Heart left ventricle (tissue), 13 donors: ENCODE measurements at regions not wholly inside any gene's neighbourhood (a gene's known extent, or its start where the extent isn't known, plus 50 kb on each side); places are given as distances from the start of the nearest gene placed in this dataset.

Experiments
- POLR2A ChIP-seq, 2 donors: fragments of 450-650 bp; IDR thresholded peaks; one replicate each; pipeline ENCODE4 v1.6.1; 2017; ENCODE audit warnings: antibody characterized with exemption in 2 of 2, mild to moderate bottlenecking in 2 of 2, moderate library complexity in 2 of 2
- TF ChIP-seq, protein P1 (sequence below), 12 donors: fragments of 200-600 bp; sonication (generic) in 4 of 12; IDR thresholded peaks; one replicate each; pipeline versions ENCODE4 v1.5.0 to v1.8.0; 2018 to 2022; ENCODE audit warnings: antibody characterized with exemption in 12 of 12, mild to moderate bottlenecking in 5 of 12
- donor health status: ischemic (EF 13 %, LVEDD 7.1; RV severe dilation, severe dysfunction).
- donor health status: DM: no; HTN: yes; CAD: no.
- donor health status: DM: no; HTN: no; CAD: no.
- donor health status: ischemic (EF 25% LVEDD 6.9; RV normal size, moderate dysfunction).
- donor health status: ischemic (EF 25% LVEDD 5.7; RV mildly dilated, moderate dysfunction).
- donor health status: ischemic (EF 35%, LVEDD 5.7; RV mildly dilated, moderate dysfunction).
- donor health status: nonischemic (EF 11% LVEDD 7.7; RV severe dilation, severe dysfunction).
- donor health status: DM: yes; HTN: yes; CAD: no.
- donor health status: PGD.
- donor health status: ischemic (EF 29% LVEDD 5.4; RV normal size, mild dysfunction).
- donor health status: nonischemic (EF 23%, LVEDD 6.1; RV moderate dilation, normal function).

DNA sequence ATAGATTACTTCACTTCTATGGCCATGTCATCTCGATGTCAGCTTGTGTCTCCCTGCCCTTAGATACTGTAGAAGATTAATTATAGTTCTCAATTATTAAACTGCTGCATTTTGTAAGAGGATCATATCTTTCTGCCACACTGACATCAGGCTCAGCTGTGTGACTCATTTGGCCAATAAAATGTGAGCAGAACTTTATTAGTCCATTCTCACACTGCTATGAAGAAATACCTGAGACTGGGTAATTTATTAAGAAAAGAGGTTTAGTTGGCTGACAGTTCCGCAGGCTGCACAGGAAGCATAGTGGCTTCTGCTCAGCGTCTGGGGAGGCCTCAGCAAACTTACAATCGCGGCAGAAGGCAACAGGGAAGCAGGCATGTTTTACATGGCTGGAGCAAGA lies 290.4 kb downstream of the RAD51AP2 start:
- no peak for TF ChIP-seq POLR2A (IDR thresholded peaks at IDR 0.05)
- TF ChIP-seq, protein P1, sequence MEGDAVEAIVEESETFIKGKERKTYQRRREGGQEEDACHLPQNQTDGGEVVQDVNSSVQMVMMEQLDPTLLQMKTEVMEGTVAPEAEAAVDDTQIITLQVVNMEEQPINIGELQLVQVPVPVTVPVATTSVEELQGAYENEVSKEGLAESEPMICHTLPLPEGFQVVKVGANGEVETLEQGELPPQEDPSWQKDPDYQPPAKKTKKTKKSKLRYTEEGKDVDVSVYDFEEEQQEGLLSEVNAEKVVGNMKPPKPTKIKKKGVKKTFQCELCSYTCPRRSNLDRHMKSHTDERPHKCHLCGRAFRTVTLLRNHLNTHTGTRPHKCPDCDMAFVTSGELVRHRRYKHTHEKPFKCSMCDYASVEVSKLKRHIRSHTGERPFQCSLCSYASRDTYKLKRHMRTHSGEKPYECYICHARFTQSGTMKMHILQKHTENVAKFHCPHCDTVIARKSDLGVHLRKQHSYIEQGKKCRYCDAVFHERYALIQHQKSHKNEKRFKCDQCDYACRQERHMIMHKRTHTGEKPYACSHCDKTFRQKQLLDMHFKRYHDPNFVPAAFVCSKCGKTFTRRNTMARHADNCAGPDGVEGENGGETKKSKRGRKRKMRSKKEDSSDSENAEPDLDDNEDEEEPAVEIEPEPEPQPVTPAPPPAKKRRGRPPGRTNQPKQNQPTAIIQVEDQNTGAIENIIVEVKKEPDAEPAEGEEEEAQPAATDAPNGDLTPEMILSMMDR (IDR thresholded peaks at IDR 0.05): no peak
